Esophagus squamous epithelium (tissue), 4 donors: ENCODE measurements at regions not wholly inside any gene's neighbourhood (a gene's known extent, or its start where the extent isn't known, plus 50 kb on each side); places are given as distances from the start of the nearest gene placed in this dataset.

Experiments used
- CTCF ChIP-seq, 6 experiments: fragments of 450-650 bp in 4 of 6; fragments of 200-600 bp in 2 of 6; sonication (generic) in 2 of 6; IDR thresholded peaks; one replicate each; pipeline ENCODE4 v1.5.1; 2016 to 2019; ENCODE audit warnings: antibody characterized with exemption in 6 of 6, mild to moderate bottlenecking in 4 of 6, moderate library complexity in 4 of 6
- POLR2A ChIP-seq, 4 donors: fragments of 450-650 bp; IDR thresholded peaks; one replicate each; pipeline ENCODE4 v1.6.1; 2017; ENCODE audit warnings: antibody characterized with exemption in 4 of 4, mild to moderate bottlenecking in 4 of 4, moderate library complexity in 3 of 4

GRCh38 chr10:45552476-45552875 is 120.1 kb downstream of the ZFAND4 start:
- TF ChIP-seq POLR2A (IDR thresholded peaks at IDR 0.05) (no peak), CTCF (IDR thresholded peaks at IDR 0.05) (no peak)
